Endodermal cell (in vitro differentiated cells): ENCODE measurements at regions not wholly inside any gene's neighbourhood (a gene's known extent, or its start where the extent isn't known, plus 50 kb on each side); places are given as distances from the start of the nearest gene placed in this dataset.

Experiments used
- DNase-seq: peaks from one replicate; pipeline ENCODE4 v3.0.0-alpha.2; 2017
- H3K27ac ChIP-seq: 2 replicates; pipeline ENCODE4 v1.5.1; 2013; ENCODE audit warnings: mild to moderate bottlenecking, low read depth, low read length, moderate library complexity
- H3K27me3 ChIP-seq: 2 replicates; pipeline ENCODE4 v1.6.1; 2013; ENCODE audit warnings: mild to moderate bottlenecking, low read length, moderate library complexity; ENCODE audit not compliant: insufficient read depth, control insufficient read depth, poor library complexity, severe bottlenecking
- H3K36me3 ChIP-seq: 2 replicates; pipeline ENCODE4 v1.7.0; 2013; ENCODE audit warnings: mild to moderate bottlenecking, low read length, moderate library complexity; ENCODE audit not compliant: control insufficient read depth, insufficient read depth
- H3K4me1 ChIP-seq: one replicate; pipeline ENCODE4 v1.7.0; 2013; ENCODE audit warnings: low read length; ENCODE audit not compliant: control insufficient read depth, insufficient read depth
- H3K4me3 ChIP-seq: 2 replicates; pipeline ENCODE4 v1.5.1; 2013; ENCODE audit warnings: mild to moderate bottlenecking, low read length, moderate library complexity
- H3K9ac ChIP-seq: 2 replicates; pipeline ENCODE4 v1.6.1; 2013; ENCODE audit warnings: mild to moderate bottlenecking, low read length, moderate library complexity; ENCODE audit not compliant: poor library complexity, severe bottlenecking; ENCODE audit errors: extremely low read depth
- H3K9me3 ChIP-seq: 2 replicates; pipeline ENCODE4 v1.6.1; 2013; ENCODE audit warnings: mild to moderate bottlenecking, low read length, moderate library complexity; ENCODE audit not compliant: control insufficient read depth
- H3K27ac Mint-ChIP-seq: 2 replicates; pipeline ENCODE4 v1.8.0; 2020; ENCODE audit warnings: mixed read lengths
- H3K27me3 Mint-ChIP-seq: 2 replicates; pipeline ENCODE4 v1.8.0; 2021; ENCODE audit warnings: mild to moderate bottlenecking, mixed read lengths; ENCODE audit not compliant: insufficient read depth
- H3K36me3 Mint-ChIP-seq: 2 replicates; pipeline ENCODE4 v1.8.0; 2020; ENCODE audit warnings: low read depth, mixed read lengths
- H3K4me1 Mint-ChIP-seq: 2 replicates; pipeline ENCODE4 v1.8.0; 2020; ENCODE audit warnings: mixed read lengths
- H3K4me3 Mint-ChIP-seq: 2 replicates; pipeline ENCODE4 v1.8.0; 2020; ENCODE audit warnings: mild to moderate bottlenecking, moderate library complexity, mixed read lengths
- H3K9me3 Mint-ChIP-seq: 2 replicates; pipeline ENCODE4 v1.8.0; 2020; ENCODE audit warnings: mild to moderate bottlenecking, mixed read lengths
- CTCF ChIP-seq: fragments of 200-600 bp; sonication (generic); conservative IDR thresholded peaks from 2 replicates; pipeline ENCODE4 v1.5.0; 2021; ENCODE audit warnings: antibody characterized with exemption, mild to moderate bottlenecking
- WGBS, 2 experiments: methylation state at CpG; one replicate each; pipeline versions ENCODE4 v1.1.5 to v1.1.7; 2013; ENCODE audit warnings: missing lambda C conversion rate in 2 of 2, mixed read lengths in 1 of 2; ENCODE audit not compliant: insufficient coverage in 1 of 2, insufficient read length in 1 of 2; 5-methylcytosine and 5-hydroxymethylcytosine counted together

- no peaks in the 10 kb centered on the region for H3K9me3 ChIP-seq
- no peak overlapping the region for H3K4me3 Mint-ChIP-seq
- H3K4me1 Mint-ChIP-seq: no peaks in the 10 kb centered on the region
- H3K27me3 ChIP-seq: no peaks in the 10 kb centered on the region
- H3K9ac ChIP-seq: no peak overlapping the region
- peaks cover 2% of the 10 kb centered on the region for H3K27me3 Mint-ChIP-seq
- no peak overlapping the region for H3K27ac Mint-ChIP-seq
- DNase-seq: no peak
- 96% methylated on average over 1 of the region's 1 CpG; no CpG with 5 or more reads in 1 of the 2 experiments for WGBS, 2 experiments
- H3K36me3 ChIP-seq: no peaks in the 10 kb centered on the region
- no peaks in the 10 kb centered on the region for H3K4me1 ChIP-seq
- no peak for TF ChIP-seq CTCF
- no peaks in the 10 kb centered on the region for H3K9me3 Mint-ChIP-seq
- H3K4me3 ChIP-seq: no peak overlapping the region
- H3K27ac ChIP-seq: no peak overlapping the region
- no peaks in the 10 kb centered on the region for H3K36me3 Mint-ChIP-seq
These were observed 1022.0 kb upstream of the TMEM132C start for GRCh38 chr12:127245009-127245408.

GRCh38 chr12:127245437-127245836 lies 1021.5 kb upstream of the TMEM132C start:
- DNase-seq: no peak
- no peaks in the 10 kb centered on the region for H3K9me3 ChIP-seq
- no peaks in the 10 kb centered on the region for H3K36me3 ChIP-seq
- Mint-ChIP-seq H3K27me3 (peaks cover 2% of the 10 kb centered on the region), H3K4me3 (no peak overlapping the region), H3K27ac (no peak overlapping the region), H3K36me3 (no peaks in the 10 kb centered on the region), H3K9me3 (no peaks in the 10 kb centered on the region), H3K4me1 (no peaks in the 10 kb centered on the region)
- no peak overlapping the region for H3K9ac ChIP-seq
- TF ChIP-seq CTCF: no peak
- no peaks in the 10 kb centered on the region for H3K27me3 ChIP-seq
- no peak overlapping the region for H3K27ac ChIP-seq
- 79% methylated on average over 2 of the region's 2 CpGs; no CpG with 5 or more reads in 1 of the 2 experiments for WGBS, 2 experiments
- no peak overlapping the region for H3K4me3 ChIP-seq
- no peaks in the 10 kb centered on the region for H3K4me1 ChIP-seq

GRCh38 chr12:127247937-127248336 lies 1019.0 kb upstream of the TMEM132C start:
- H3K4me3 ChIP-seq: no peak overlapping the region
- DNase-seq: no peak
- no peaks in the 10 kb centered on the region for H3K4me1 ChIP-seq
- no peaks in the 10 kb centered on the region for H3K36me3 ChIP-seq
- Mint-ChIP-seq H3K27me3 (peaks cover 2% of the 10 kb centered on the region), H3K36me3 (no peaks in the 10 kb centered on the region), H3K4me1 (no peaks in the 10 kb centered on the region), H3K9me3 (no peaks in the 10 kb centered on the region), H3K4me3 (no peak overlapping the region), H3K27ac (no peak overlapping the region)
- no peak overlapping the region for H3K27ac ChIP-seq
- 81 to 93% methylated on average over 2 to 4 of the region's 4 CpGs for WGBS, 2 experiments
- no peaks in the 10 kb centered on the region for H3K27me3 ChIP-seq
- H3K9me3 ChIP-seq: no peaks in the 10 kb centered on the region
- TF ChIP-seq CTCF: no peak
- no peak overlapping the region for H3K9ac ChIP-seq
